Loucy (cell line): ENCODE measurements at regions not wholly inside any gene's neighbourhood (a gene's known extent, or its start where the extent isn't known, plus 50 kb on each side); places are given as distances from the start of the nearest gene placed in this dataset.

Experiments used
- H2AFZ ChIP-seq: fragments of 200-600 bp; sonication (generic); 2 replicates; pipeline ENCODE4 v1.6.0; 2016; ENCODE audit warnings: antibody characterized with exemption, mild to moderate bottlenecking, low read length, moderate library complexity
- H3F3A ChIP-seq: fragments of 200-600 bp; 2 replicates; pipeline ENCODE4 v1.6.0; 2016; ENCODE audit warnings: antibody characterized with exemption, low read depth, mild to moderate bottlenecking
- H3K27me3 ChIP-seq: fragments of 200-600 bp; sonication (generic); 2 replicates; pipeline ENCODE4 v1.6.1; 2014; ENCODE audit warnings: low read length, mild to moderate bottlenecking; ENCODE audit not compliant: insufficient read depth, poor library complexity, severe bottlenecking
- H3K36me3 ChIP-seq: fragments of 200-600 bp; sonication (generic); 2 replicates; pipeline ENCODE4 v1.6.1; 2016; ENCODE audit warnings: low read length; ENCODE audit not compliant: insufficient read depth
- H3K4me1 ChIP-seq: fragments of 200-600 bp; sonication (generic); 2 replicates; pipeline ENCODE4 v1.5.1; 2014; ENCODE audit warnings: low read length, mild to moderate bottlenecking; ENCODE audit not compliant: insufficient read depth, poor library complexity, severe bottlenecking
- H3K4me2 ChIP-seq: fragments of 200-600 bp; sonication (generic); 2 replicates; pipeline ENCODE4 v1.6.0; 2014; ENCODE audit warnings: antibody characterized with exemption, low read length, low read depth, mild to moderate bottlenecking; ENCODE audit not compliant: poor library complexity, severe bottlenecking
- H3K4me3 ChIP-seq: fragments of 200-600 bp; sonication (generic); 2 replicates; pipeline ENCODE4 v1.5.1; 2014; ENCODE audit warnings: low read length, mild to moderate bottlenecking, mixed read lengths; ENCODE audit not compliant: poor library complexity, severe bottlenecking
- H3K79me2 ChIP-seq: fragments of 200-600 bp; sonication (generic); 2 replicates; pipeline ENCODE4 v1.6.1; 2014; ENCODE audit warnings: low read length; ENCODE audit not compliant: insufficient read depth
- H3K9ac ChIP-seq: fragments of 200-600 bp; sonication (generic); 2 replicates; pipeline ENCODE4 v1.6.0; 2014; ENCODE audit warnings: mild to moderate bottlenecking, low read depth, low read length, moderate library complexity; ENCODE audit not compliant: poor library complexity, severe bottlenecking
- H3K9me2 ChIP-seq: fragments of 200-600 bp; sonication (generic); replicated peaks from 2 replicates; pipeline ENCODE4 v1.6.1; 2016; ENCODE audit warnings: low read depth, low read length, mixed read lengths
- H3K9me3 ChIP-seq: fragments of 200-600 bp; sonication (generic); 2 replicates; pipeline ENCODE4 v1.6.1; 2014; ENCODE audit warnings: mild to moderate bottlenecking, antibody characterized with exemption, low read length, low read depth; ENCODE audit not compliant: insufficient read depth
- H4K20me1 ChIP-seq: fragments of 200-600 bp; sonication (generic); 2 replicates; pipeline ENCODE4 v1.6.0; 2014; ENCODE audit warnings: antibody characterized with exemption, low read length, mild to moderate bottlenecking; ENCODE audit not compliant: insufficient read depth, poor library complexity, severe bottlenecking
- EZH2phosphoT487 ChIP-seq: fragments of 200-600 bp; IDR thresholded peaks from 2 replicates; pipeline ENCODE4 v1.6.1; 2018; ENCODE audit warnings: antibody characterized with exemption, mild to moderate bottlenecking, moderate library complexity, borderline replicate concordance
- TF ChIP-seq, protein P1 (sequence below): fragments of 200-600 bp; sonication (generic); conservative IDR thresholded peaks from 2 replicates; pipeline ENCODE4 v1.5.1; 2014; ENCODE audit warnings: mild to moderate bottlenecking, antibody characterized with exemption, low read length

DNA sequence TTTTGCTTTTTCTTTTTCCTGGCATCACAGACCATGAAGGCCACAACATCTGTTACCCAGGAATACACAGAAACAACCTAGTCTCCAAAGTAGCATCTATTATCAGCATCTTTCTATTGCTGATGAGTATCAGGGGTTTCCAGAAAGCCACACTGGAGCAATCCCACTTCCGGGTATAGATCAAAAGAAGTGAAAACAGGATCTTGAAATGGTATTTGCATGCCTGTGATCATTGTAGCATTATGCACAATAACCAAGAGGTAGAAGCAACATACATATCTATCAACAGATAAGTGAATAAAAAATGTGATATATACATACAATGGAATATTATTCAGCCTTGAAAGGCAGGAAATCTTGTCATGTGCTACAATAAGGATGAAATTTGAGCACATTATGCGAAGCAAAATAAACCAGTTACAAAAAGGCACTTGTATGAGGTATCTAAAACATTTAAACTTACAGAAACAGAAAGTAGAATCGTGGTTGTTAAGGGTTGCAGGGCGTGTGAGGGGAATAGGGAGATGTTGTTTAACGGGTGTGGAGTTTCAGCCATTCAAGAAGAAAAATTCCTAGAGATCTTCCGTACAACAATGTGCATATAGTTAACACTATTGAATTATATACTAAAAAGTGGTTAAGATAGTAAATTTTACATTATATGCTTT lies 115.1 kb downstream of the KCNE4 start:
- TF ChIP-seq, protein P1, sequence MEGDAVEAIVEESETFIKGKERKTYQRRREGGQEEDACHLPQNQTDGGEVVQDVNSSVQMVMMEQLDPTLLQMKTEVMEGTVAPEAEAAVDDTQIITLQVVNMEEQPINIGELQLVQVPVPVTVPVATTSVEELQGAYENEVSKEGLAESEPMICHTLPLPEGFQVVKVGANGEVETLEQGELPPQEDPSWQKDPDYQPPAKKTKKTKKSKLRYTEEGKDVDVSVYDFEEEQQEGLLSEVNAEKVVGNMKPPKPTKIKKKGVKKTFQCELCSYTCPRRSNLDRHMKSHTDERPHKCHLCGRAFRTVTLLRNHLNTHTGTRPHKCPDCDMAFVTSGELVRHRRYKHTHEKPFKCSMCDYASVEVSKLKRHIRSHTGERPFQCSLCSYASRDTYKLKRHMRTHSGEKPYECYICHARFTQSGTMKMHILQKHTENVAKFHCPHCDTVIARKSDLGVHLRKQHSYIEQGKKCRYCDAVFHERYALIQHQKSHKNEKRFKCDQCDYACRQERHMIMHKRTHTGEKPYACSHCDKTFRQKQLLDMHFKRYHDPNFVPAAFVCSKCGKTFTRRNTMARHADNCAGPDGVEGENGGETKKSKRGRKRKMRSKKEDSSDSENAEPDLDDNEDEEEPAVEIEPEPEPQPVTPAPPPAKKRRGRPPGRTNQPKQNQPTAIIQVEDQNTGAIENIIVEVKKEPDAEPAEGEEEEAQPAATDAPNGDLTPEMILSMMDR, result no peak
- TF ChIP-seq EZH2phosphoT487, result no peak
- no peaks in the 10 kb centered on the region for H3K9me2 ChIP-seq
- H3K79me2 ChIP-seq, result no peaks in the 10 kb centered on the region
- H3K4me3 ChIP-seq, result no peak overlapping the region
- H4K20me1 ChIP-seq, result no peaks in the 10 kb centered on the region
- no peak overlapping the region for H3K4me2 ChIP-seq
- H3K4me1 ChIP-seq, result peaks cover 6% of the 10 kb centered on the region
- no peak overlapping the region for H3K9ac ChIP-seq
- no peaks in the 10 kb centered on the region for H3K36me3 ChIP-seq
- H3K27me3 ChIP-seq, result no peaks in the 10 kb centered on the region
- no peak overlapping the region for H2AFZ ChIP-seq
- no peaks in the 10 kb centered on the region for H3F3A ChIP-seq
- 0 out of 2 replicates have a peak, but pooled peaks cover 3% of the 10 kb centered on the region for H3K9me3 ChIP-seq

DNA sequence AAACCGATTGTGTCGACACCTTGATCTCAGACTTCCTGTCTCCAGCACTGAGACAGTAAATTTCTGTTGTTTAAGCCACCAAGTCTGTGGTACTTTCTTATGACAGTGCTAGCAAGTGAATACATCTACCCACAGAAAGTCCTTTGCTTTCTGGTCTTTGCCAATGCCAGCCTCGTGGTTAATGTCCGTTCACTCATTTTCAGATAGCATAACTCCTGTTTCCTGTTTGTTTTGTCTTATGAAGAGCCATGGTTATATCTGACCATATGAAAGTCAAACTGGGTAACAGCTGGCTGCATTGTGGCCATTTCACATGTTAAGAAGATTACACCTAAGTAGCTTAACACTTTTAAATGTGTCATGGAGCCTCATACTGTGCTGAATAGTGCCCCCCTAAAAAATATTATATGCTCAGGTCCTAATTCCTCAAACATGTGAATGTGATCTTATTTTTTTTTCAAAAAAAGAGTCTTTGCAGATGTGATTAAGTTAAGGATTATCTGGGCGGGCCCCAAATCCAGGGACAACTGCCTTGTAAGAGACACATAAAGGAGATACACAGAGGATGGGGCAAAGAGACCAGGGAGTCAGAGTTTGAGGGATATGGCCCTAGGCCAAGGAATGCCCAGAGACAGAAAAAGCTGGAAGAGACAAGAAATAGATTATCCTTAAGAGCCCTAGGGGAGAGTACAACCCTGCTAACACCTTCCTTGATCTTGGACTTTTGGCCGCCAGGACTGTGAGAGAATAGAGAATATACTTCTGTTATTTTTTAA lies 118.0 kb downstream of the KCNE4 start:
- TF ChIP-seq, protein P1, result no peak
- no peak for TF ChIP-seq EZH2phosphoT487
- peak overlapping the region; percentile 46 for H3K4me2 ChIP-seq
- H3K9me3 ChIP-seq, result 0 out of 2 replicates have a peak, but pooled peaks cover 3% of the 10 kb centered on the region
- H3K9ac ChIP-seq, result no peak overlapping the region
- H3K4me3 ChIP-seq, result no peak overlapping the region
- H3K36me3 ChIP-seq, result no peaks in the 10 kb centered on the region
- H4K20me1 ChIP-seq, result no peaks in the 10 kb centered on the region
- H3K27me3 ChIP-seq, result no peaks in the 10 kb centered on the region
- no peaks in the 10 kb centered on the region for H3F3A ChIP-seq
- peaks cover 6% of the 10 kb centered on the region for H3K4me1 ChIP-seq
- no peaks in the 10 kb centered on the region for H3K9me2 ChIP-seq
- no peaks in the 10 kb centered on the region for H3K79me2 ChIP-seq
- peak overlapping the region; percentile 78 for H2AFZ ChIP-seq

DNA sequence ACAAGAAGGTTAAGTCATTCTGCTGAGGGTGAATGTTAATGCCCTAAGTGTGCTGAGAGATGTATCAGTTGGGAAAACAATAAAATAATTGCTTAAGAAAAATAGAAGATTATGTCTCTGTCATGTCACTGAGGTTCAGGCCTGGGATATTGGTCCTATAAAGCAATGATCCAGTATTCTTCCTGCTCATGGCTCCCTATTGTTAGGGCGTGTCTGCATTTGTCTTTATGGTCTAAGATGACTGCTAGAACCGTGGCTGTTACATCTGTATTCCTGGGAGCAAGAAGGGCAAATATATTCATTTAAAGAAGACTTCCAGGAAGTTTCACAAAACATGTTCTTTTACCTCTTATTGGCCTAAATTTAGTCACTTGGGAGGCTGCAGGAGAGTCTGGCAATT lies 125.0 kb downstream of the KCNE4 start:
- H3K9me2 ChIP-seq, result no peaks in the 10 kb centered on the region
- no peak for TF ChIP-seq EZH2phosphoT487
- TF ChIP-seq, protein P1, result no peak
- H3K9me3 ChIP-seq, result no peaks in the 10 kb centered on the region
- H3K4me3 ChIP-seq, result no peak overlapping the region
- H2AFZ ChIP-seq, result no peak overlapping the region
- no peak overlapping the region for H3K4me2 ChIP-seq
- no peaks in the 10 kb centered on the region for H3K4me1 ChIP-seq
- H3K27me3 ChIP-seq, result no peaks in the 10 kb centered on the region
- H3K36me3 ChIP-seq, result no peaks in the 10 kb centered on the region
- no peaks in the 10 kb centered on the region for H4K20me1 ChIP-seq
- no peaks in the 10 kb centered on the region for H3F3A ChIP-seq
- H3K9ac ChIP-seq, result no peak overlapping the region
- H3K79me2 ChIP-seq, result no peaks in the 10 kb centered on the region
